H9 (cell line): ENCODE measurements at regions not wholly inside any gene's neighbourhood (a gene's known extent, or its start where the extent isn't known, plus 50 kb on each side); places are given as distances from the start of the nearest gene placed in this dataset.

Experiments
- DNase-seq: peaks from one replicate; pipeline ENCODE4 v3.0.0-alpha.2; 2017
- H2AFZ ChIP-seq: one replicate; pipeline ENCODE4 v1.6.1; 2013; ENCODE audit warnings: mild to moderate bottlenecking, low read length, control low read depth, moderate library complexity
- H2AK5ac ChIP-seq: 2 replicates; pipeline ENCODE4 v1.6.1; 2013; ENCODE audit warnings: low read length, control low read depth, mixed read lengths; ENCODE audit not compliant: insufficient read length
- H2BK120ac ChIP-seq: one replicate; pipeline ENCODE4 v1.6.1; 2013; ENCODE audit warnings: low read depth, mild to moderate bottlenecking, low read length, control low read depth, inconsistent platforms; ENCODE audit not compliant: poor library complexity, severe bottlenecking
- H2BK12ac ChIP-seq: 2 replicates; pipeline ENCODE4 v1.6.1; 2013; ENCODE audit warnings: low read length, control low read depth, mixed read lengths, low read depth; ENCODE audit not compliant: insufficient read length
- H2BK15ac ChIP-seq: 2 replicates; pipeline ENCODE4 v1.6.1; 2013; ENCODE audit warnings: low read depth, low read length, control low read depth
- H2BK20ac ChIP-seq: one replicate; pipeline ENCODE4 v1.6.1; 2013; ENCODE audit warnings: low read depth, mild to moderate bottlenecking, low read length, control low read depth, inconsistent platforms; ENCODE audit not compliant: poor library complexity, severe bottlenecking
- H2BK5ac ChIP-seq: 2 replicates; pipeline ENCODE4 v1.6.1; 2013; ENCODE audit warnings: low read length, control low read depth, mixed read lengths; ENCODE audit not compliant: insufficient read length
- H3K14ac ChIP-seq: 2 replicates; pipeline ENCODE4 v1.6.1; 2013; ENCODE audit warnings: low read length, control low read depth; ENCODE audit not compliant: insufficient read depth
- H3K18ac ChIP-seq: 2 replicates; pipeline ENCODE4 v1.6.1; 2013; ENCODE audit warnings: low read depth, mild to moderate bottlenecking, mixed read lengths, low read length, control low read depth; ENCODE audit not compliant: insufficient read length
- H3K23ac ChIP-seq: 2 replicates; pipeline ENCODE4 v1.6.1; 2013; ENCODE audit warnings: low read length, control low read depth, mixed read lengths, low read depth; ENCODE audit not compliant: insufficient read length
- H3K23me2 ChIP-seq: 2 replicates; pipeline ENCODE4 v1.6.1; 2013; ENCODE audit warnings: low read depth, mild to moderate bottlenecking, mixed read lengths, low read length, control low read depth; ENCODE audit not compliant: insufficient read length, poor library complexity, severe bottlenecking
- H3K27ac ChIP-seq: 2 replicates; pipeline ENCODE4 v1.5.1; 2013; ENCODE audit warnings: low read length, control low read depth, mixed read lengths, low read depth; ENCODE audit not compliant: insufficient read length
- H3K27me3 ChIP-seq: 2 replicates; pipeline ENCODE4 v1.6.1; 2013; ENCODE audit warnings: low read length, control low read depth, inconsistent platforms; ENCODE audit not compliant: insufficient read depth
- H3K4ac ChIP-seq: 2 replicates; pipeline ENCODE4 v1.6.1; 2013; ENCODE audit warnings: low read depth, mild to moderate bottlenecking, control low read depth, inconsistent platforms, low read length, moderate library complexity
- H3K4me1 ChIP-seq: 2 replicates; pipeline ENCODE4 v1.6.1; 2013; ENCODE audit warnings: low read length, control low read depth, inconsistent platforms; ENCODE audit not compliant: insufficient read depth
- H3K4me2 ChIP-seq: 2 replicates; pipeline ENCODE4 v1.6.1; 2013; ENCODE audit warnings: low read length, control low read depth, mixed read lengths; ENCODE audit not compliant: insufficient read length, insufficient read depth
- H3K56ac ChIP-seq: 2 replicates; pipeline ENCODE4 v1.6.1; 2013; ENCODE audit warnings: low read depth, mild to moderate bottlenecking, mixed read lengths, low read length, control low read depth; ENCODE audit not compliant: insufficient read length
- H3K79me1 ChIP-seq: 2 replicates; pipeline ENCODE4 v1.6.1; 2013; ENCODE audit warnings: low read depth, mild to moderate bottlenecking, moderate library complexity, low read length, control low read depth, inconsistent platforms; ENCODE audit not compliant: insufficient read depth, poor library complexity, severe bottlenecking
- H3K79me2 ChIP-seq: 2 replicates; pipeline ENCODE4 v1.6.1; 2013; ENCODE audit warnings: low read length, control low read depth, inconsistent platforms; ENCODE audit not compliant: insufficient read depth
- H3K9ac ChIP-seq: 2 replicates; pipeline ENCODE4 v1.6.1; 2013; ENCODE audit warnings: low read length, control low read depth, mixed read lengths; ENCODE audit not compliant: insufficient read length; ENCODE audit errors: extremely low read depth
- H3K9me3 ChIP-seq: one replicate; pipeline ENCODE4 v1.6.1; 2013; ENCODE audit warnings: low read depth, low read length, inconsistent platforms; ENCODE audit not compliant: control insufficient read depth
- H3T11ph ChIP-seq: one replicate; pipeline ENCODE4 v1.6.1; 2013; ENCODE audit warnings: mild to moderate bottlenecking, low read length, control low read depth, inconsistent platforms
- H4K20me1 ChIP-seq: one replicate; pipeline ENCODE4 v1.6.1; 2013; ENCODE audit not compliant: control insufficient read depth, insufficient read length, insufficient read depth
- H4K5ac ChIP-seq: 2 replicates; pipeline ENCODE4 v1.6.1; 2013; ENCODE audit warnings: low read depth, mild to moderate bottlenecking, mixed read lengths, low read length, control low read depth; ENCODE audit not compliant: insufficient read length
- H4K8ac ChIP-seq: replicated peaks from 2 replicates; pipeline ENCODE4 v1.6.1; 2013; ENCODE audit warnings: low read length, control low read depth, mixed read lengths, low read depth; ENCODE audit not compliant: insufficient read length
- H4K91ac ChIP-seq: 2 replicates; pipeline ENCODE4 v1.6.1; 2013; ENCODE audit warnings: low read depth, mild to moderate bottlenecking, moderate library complexity, mixed read lengths, low read length, control low read depth; ENCODE audit not compliant: insufficient read length
- H3K27ac Mint-ChIP-seq, 3 experiments: 2 replicates in 2 of 3; 3 replicates in 1 of 3; pipeline ENCODE4 v1.8.0; 2020 to 2021; ENCODE audit warnings: mixed read lengths in 3 of 3, mild to moderate bottlenecking in 1 of 3, moderate library complexity in 1 of 3
- H3K27me3 Mint-ChIP-seq: 2 replicates; pipeline ENCODE4 v1.8.0; 2021; ENCODE audit warnings: low read depth, mild to moderate bottlenecking, moderate library complexity, mixed read lengths
- H3K36me3 Mint-ChIP-seq, 3 experiments: 2 replicates in 2 of 3; 3 replicates in 1 of 3; pipeline ENCODE4 v1.8.0; 2020 to 2021; ENCODE audit warnings: low read depth in 3 of 3, mixed read lengths in 3 of 3; ENCODE audit not compliant: insufficient read depth in 1 of 3
- H3K4me1 Mint-ChIP-seq, 2 experiments: 2 replicates each; pipeline ENCODE4 v1.8.0; 2020; ENCODE audit warnings: mixed read lengths in 2 of 2
- H3K4me3 Mint-ChIP-seq, 2 experiments: 2 replicates in 1 of 2; 3 replicates in 1 of 2; pipeline ENCODE4 v1.8.0; 2020 to 2021; ENCODE audit warnings: mild to moderate bottlenecking in 2 of 2, mixed read lengths in 2 of 2, moderate library complexity in 1 of 2
- H3K9me3 Mint-ChIP-seq, 2 experiments: 2 replicates in 1 of 2; 3 replicates in 1 of 2; pipeline ENCODE4 v1.8.0; 2020; ENCODE audit warnings: mild to moderate bottlenecking in 2 of 2, mixed read lengths in 2 of 2, moderate library complexity in 1 of 2
- CTCF ChIP-seq: fragments of 200-600 bp; sonication (generic); conservative IDR thresholded peaks from 3 replicates; pipeline ENCODE4 v1.8.0; 2021; ENCODE audit warnings: antibody characterized with exemption, mild to moderate bottlenecking
- WGBS: extraction: QIAGEN DNeasy Blood & Tissue Kit; methylation state at CpG from one replicate; pipeline ENCODE4 v1.1.7; 2013; ENCODE audit warnings: missing lambda C conversion rate, low lambda C conversion rate, mixed read lengths; ENCODE audit not compliant: insufficient read length; ENCODE audit errors: extremely low coverage; 5-methylcytosine and 5-hydroxymethylcytosine counted together

GRCh38 chr16:6124136-6124535 is 1026.5 kb upstream of the EEF2KMT start:
- H3K79me2 ChIP-seq = no peaks in the 10 kb centered on the region
- H3K4ac ChIP-seq = no peak overlapping the region
- no peak overlapping the region for H3K18ac ChIP-seq
- no peak overlapping the region for H3K9ac ChIP-seq
- H4K20me1 ChIP-seq = no peaks in the 10 kb centered on the region
- Mint-ChIP-seq H3K36me3 (peaks cover 2 to 18% (median 3%) of the 10 kb centered on the region in 3 experiments; a peak in 2 of 7 replicates), H3K27ac (peak overlapping the region in 2 of 3 experiments; percentile 56 to 82; a peak in 4 of 7 replicates), H3K27me3 (peaks cover 1% of the 10 kb centered on the region; the same call in 1 of the 2 replicates), H3K4me1 (peaks cover 44% of the 10 kb centered on the region in 2 experiments), H3K4me3 (no peak overlapping the region), H3K9me3 (peaks cover 3 to 7% of the 10 kb centered on the region in 2 experiments; a peak in 4 of 5 replicates)
- H2BK5ac ChIP-seq = no peak overlapping the region
- peaks cover 3% of the 10 kb centered on the region; the same call in 1 of the 2 replicates for H3K4me1 ChIP-seq
- WGBS = no CpG with 5 or more reads among the region's 1 CpG
- H4K91ac ChIP-seq = no peak overlapping the region
- no peak overlapping the region for H3K14ac ChIP-seq
- H2AK5ac ChIP-seq = no peak overlapping the region
- no peak overlapping the region for H3K56ac ChIP-seq
- H3K23ac ChIP-seq = no peak overlapping the region
- no peak overlapping the region for H2BK15ac ChIP-seq
- H3K79me1 ChIP-seq = no peaks in the 10 kb centered on the region
- no peak overlapping the region for H3T11ph ChIP-seq
- H3K4me2 ChIP-seq = no peak overlapping the region
- H3K27ac ChIP-seq = no peak overlapping the region
- no peak overlapping the region for H2BK120ac ChIP-seq
- H2BK20ac ChIP-seq = no peak overlapping the region
- no peaks in the 10 kb centered on the region for H3K9me3 ChIP-seq
- H2AFZ ChIP-seq = no peak overlapping the region
- no peak overlapping the region for H2BK12ac ChIP-seq
- no peak overlapping the region for H4K5ac ChIP-seq
- H3K23me2 ChIP-seq = no peaks in the 10 kb centered on the region
- no peaks in the 10 kb centered on the region for H3K27me3 ChIP-seq
- no peak overlapping the region for H4K8ac ChIP-seq
- DNase-seq = no peak
- no peak for TF ChIP-seq CTCF
